Activated CD4-positive, alpha-beta T cell treated with anti-CD3 and anti-CD28 coated beads for 48 hours (primary cell): ENCODE measurements at regions not wholly inside any gene's neighbourhood (a gene's known extent, or its start where the extent isn't known, plus 50 kb on each side); places are given as distances from the start of the nearest gene placed in this dataset.
"Not testable (repeated sequence)": the region's sequence is repeated elsewhere in the genome, so short reads cannot be mapped to it uniquely, and the experiment has no call there.

Source experiments
- DNase-seq: peaks from one replicate; pipeline ENCODE4 v3.0.0-alpha.2; 2020

DNA sequence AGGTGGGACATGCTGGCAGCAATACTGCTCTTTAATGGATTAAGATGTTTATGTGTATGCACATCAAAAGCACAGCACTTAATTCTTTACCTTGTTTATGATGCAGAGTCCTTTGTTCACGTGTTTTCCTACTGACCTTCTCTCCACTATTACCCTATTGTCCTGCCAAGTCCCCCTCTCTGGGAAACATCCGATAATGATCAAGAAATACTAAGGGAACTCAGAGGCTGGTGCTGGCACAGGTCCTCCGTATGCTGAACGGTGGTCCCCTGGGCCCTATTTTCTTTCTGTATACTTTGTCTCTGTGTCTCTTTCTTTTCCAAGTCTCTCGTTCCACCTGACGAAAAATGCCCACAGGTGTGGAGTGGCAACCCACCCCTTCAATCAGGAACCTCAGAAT lies 84.0 kb upstream of the ALDH3B2 start:
- not testable (repeated sequence) for DNase-seq

DNA sequence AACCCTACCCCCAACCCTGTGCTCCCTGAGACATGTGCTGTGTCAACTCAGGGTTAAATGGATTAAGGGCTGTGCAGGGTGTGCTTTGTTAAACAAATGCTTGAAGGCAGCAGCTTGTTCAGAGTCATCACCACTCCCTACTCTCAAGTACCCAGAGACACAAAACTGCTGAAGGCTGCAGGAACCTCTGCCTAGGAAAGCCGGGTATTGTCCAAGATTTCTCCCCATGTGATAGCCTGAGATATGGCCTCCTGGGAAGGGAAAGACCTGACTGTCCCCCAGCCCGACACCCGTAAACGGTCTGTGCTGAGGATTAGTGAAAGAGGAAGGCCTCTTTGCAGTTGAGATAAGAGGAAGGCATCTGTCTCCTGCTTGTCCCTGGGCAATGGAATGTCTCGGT lies 83.6 kb upstream of the ALDH3B2 start:
- DNase-seq, result not testable (repeated sequence)

DNA sequence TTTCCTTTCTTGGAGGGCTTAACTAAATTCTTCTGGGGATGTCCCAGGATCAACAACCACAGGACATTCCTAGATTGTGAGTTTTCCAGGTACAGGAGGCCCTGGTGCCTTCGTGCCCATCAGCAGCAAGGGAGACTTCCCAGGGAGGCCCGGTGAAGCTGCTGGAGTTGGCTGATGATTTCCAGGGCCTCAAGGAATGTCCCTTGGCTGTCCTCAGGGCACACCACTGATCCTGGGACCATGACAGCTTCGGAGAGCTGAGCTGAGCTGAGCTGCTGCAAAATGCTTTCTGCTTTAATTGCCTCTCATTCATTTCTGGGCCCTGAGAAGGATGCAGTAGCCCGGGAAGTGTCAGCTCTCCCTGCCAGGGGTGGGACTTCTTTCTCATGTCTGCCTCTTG lies 79.4 kb upstream of the ALDH3B2 start:
- DNase-seq, result not testable (repeated sequence)

DNA sequence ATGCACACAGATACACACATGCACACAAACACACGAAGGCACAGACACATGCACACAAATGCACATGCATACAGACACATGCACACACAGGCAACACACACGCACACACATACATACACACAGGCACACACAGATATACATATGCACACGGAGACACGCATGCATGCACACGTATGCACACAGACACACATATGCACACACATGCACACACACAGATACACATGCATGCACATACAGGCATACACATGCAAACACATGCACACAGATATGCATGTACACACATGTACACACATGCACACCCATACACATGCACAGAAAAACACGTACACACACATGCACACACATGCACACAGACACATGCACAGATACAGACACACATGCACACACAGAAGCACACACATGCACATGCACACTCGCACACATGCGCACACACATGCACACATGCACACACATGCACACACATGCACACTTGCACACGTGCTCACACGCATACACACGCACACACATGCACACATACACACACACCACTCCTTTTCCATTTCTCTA lies 70.8 kb upstream of the ALDH3B2 start:
- no peak for DNase-seq

DNA sequence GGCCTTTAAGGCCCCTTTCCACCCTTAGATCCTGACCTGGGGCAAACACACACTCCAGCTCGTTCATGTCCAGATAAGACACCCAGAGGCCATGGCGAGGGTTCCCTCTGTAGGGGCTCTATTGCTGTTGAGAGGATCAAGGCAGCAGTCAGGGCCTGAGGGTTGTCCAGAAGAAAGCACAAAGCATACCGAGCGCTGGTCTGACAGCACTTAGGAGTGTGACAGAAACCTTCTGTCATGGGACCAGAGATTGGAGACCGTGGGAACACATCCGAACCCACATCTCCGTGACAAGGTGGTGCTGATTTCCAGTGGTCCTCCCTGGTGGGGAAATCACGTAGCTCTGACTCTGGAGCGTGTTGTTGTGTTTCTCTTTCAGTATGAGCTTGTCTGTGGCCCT lies 69.8 kb upstream of the ALDH3B2 start:
- not testable (repeated sequence) for DNase-seq

DNA sequence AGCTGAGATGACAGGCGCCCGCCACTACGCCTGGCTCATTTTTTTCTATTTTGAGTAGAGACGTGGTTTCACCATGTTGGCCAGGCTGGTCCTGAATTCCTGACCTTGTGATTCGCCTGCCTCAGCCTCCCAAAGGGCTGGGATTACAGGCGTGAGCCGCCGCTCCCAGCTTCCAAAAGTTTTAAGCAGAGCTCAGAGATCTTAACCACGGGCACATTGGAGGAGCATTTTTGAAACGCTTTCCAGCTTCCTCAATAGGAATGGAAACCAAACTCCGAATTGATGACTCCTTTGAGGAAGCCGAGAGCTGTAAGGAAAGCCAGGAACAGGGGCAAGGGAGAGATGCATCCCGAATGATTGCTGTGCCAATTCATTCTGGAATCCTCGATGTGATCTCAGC lies 63.8 kb upstream of the ALDH3B2 start:
- DNase-seq, result not testable (repeated sequence)

DNA sequence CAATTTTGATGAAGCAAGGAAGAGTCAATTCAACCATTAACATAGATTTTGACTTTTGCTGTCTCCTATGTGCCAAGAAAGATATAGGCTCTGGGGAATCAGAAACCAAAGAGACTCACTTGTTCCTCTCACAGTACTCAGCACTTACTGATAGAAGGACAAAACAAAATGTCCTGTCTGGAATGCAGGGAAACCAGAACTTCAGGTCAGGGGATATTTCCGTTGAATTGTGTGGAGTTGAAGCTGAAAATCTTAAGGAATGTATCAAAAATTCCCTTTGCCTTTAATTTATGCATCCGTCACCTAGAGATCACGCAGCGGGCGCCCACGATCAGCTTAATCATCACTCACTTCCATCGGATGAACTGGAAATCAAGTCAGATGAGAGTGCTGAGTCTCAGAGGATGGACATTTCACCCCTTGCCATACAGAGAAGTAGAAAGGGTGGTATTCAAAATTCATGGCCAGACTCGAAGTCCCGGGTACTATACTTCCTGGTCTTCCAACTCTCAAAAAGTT lies 63.2 kb upstream of the ALDH3B2 start:
- DNase-seq, result not testable (repeated sequence)

DNA sequence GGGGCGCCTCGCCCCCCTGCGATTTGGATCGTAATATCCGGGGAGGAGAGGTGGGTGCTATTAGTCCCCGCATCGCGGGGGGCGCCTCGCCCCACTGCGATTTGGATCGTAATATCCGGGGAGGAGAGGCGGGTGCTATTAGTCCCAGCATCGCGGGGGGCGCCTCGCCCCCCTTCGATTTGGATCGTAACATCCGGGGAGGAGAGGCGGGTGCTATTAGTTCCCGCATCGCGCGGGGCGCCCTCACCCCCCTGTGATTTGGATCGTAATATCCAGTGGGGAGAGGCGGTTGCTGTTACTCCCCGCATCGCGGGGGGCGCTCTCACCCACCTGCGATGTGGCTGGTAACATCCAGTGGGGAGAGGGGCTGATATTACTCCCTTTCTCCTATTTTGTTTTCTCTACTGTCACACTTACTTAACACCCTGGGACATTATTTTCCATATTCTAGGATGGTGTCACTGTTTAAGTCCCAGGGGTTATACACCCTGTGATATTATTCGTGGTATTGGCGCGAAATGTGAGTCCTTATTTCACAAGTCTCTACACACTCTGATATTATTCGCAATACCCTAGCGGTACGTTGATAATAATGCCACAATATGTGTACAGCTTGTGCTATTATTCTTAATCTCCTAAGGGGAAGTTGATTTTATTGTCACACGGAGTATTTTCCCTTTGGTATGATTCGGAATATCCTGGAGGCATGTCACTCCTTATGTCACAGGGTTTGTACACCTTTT lies 57.8 kb upstream of the ALDH3B2 start:
- DNase-seq, result peak; percentile 74

DNA sequence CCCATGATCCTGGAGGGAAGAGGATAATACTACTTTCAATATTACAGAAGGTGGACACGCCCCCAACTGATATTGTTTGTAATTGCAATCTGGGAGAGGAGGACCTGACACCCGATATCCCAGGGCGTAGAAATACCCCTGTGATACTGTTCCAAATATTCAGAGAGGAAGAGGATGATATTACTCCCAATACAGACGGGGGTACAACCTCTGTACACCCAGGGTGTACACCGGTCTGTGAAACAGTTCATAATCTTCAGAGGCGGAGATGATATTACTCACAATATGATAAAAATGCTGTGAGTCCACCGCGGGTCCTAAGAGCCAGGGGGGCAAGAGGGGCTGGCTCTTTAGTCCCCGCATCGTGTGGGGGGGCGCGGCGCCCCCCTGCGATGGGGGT lies 57.2 kb upstream of the ALDH3B2 start:
- DNase-seq, result no peak

DNA sequence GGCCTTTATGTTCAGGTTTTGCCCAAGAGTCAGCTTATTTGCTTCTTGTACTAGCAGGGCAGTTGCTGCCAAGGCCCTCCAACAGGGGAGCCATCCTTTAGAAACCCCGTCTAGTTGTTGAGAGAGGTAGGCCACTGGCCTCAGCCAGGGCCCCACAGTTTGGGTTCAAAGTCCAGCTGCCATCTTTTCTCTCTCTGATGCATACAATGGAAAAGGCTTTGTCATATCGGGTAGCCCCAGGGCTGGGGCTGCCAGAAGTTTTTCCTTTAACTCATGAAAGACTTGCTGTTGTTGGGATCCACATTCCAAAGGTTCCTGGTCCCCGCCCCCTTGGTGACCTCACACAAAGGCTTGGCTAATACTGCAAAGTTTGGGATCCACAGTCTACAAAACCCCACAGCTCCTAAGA lies 53.7 kb upstream of the ALDH3B2 start:
- DNase-seq, result not testable (repeated sequence)

DNA sequence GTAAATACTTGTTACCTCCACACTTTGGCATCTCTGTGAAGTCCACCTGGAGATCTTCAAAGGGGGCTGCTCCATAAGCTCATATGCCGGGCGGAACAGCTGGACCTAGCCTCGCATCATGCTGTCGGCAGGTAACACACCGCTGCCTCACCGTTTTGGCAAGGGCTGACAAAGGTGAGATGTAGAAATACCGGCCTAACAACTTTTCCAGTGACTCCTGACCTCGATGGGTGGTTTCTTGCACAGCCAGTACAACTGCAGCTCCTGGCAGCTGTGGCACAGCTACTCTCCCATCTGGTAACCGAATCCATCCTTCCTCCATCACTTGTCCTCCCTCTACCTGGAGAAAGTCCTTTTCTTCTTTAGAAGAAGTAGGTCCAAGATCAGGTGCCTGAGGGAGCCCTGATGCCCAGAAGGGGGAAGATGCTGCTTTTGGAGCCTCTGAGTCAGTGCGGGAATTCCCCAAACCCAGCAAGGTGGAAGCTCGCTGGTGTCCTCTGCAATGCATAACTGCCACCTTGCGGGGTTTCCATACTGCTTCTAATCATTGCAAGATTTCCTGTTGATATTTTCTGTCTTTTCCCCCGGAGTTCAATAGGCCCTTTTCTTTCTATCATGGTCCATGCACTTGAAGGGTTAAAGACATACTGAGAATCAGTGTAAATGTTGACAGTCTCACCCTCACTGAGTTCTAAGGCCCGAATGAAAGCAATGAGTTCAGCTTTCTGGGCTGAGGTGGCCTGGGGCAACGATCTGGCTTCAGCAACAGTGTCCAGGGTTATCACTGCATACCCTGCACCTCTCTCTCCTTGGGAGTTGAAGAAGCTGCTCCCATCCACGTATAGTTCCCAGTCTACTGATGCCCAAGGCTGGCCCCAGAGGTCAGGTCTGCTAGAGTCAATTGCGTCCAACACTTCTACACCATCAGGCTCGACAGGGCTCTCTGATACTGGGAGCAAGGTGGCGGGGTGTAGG lies 52.9 kb upstream of the ALDH3B2 start:
- peak; percentile 74 for DNase-seq
